HepG2 (cell line): ENCODE measurements at regions not wholly inside any gene's neighbourhood (a gene's known extent, or its start where the extent isn't known, plus 50 kb on each side); places are given as distances from the start of the nearest gene placed in this dataset.

Experiments
- ATAC-seq: fragments of 200-7000 bp; cut with Tn5 transposase; 3 replicates; pipeline ENCODE4 v1.9.1; 2020; ENCODE audit warnings: mild to moderate bottlenecking, moderate library complexity
- BruUV-seq: library from RNA; stranded (reverse); fragments of 400-500 nt; replicated peaks from 2 replicates; lab custom pipeline; 2021; lab: Mats Ljungman, UMichigan
- CTCF ChIA-PET: fragments of 300-600 bp; formaldehyde crosslinking; extraction: SDS; loops from one replicate; lab custom pipeline; 2021; ENCODE audit warnings: low total read pairs, inconsistent platforms, low intra/inter-chr PET ratio; lab: Yijun Ruan, JAX
- POLR2A ChIA-PET: fragments of 350-600 bp; sonication (Branson Sonifier 250); formaldehyde crosslinking; loops from one replicate; lab custom pipeline; 2020; ENCODE audit warnings: antibody characterized with exemption, inconsistent platforms; lab: Yijun Ruan, JAX
- DNase-seq: peaks from one replicate; pipeline ENCODE4 v3.0.0-alpha.2; 2015; ENCODE audit warnings: low spot score
- FAIRE-seq: peaks from 3 replicates; lab custom pipeline; 2011; peaks lifted over from hg19 to GRCh38; lab: Jason Lieb, UNC
- H2AFZ ChIP-seq: one replicate; pipeline ENCODE4 v1.6.1; 2011; ENCODE audit warnings: low read length, inconsistent platforms
- H3K27ac ChIP-seq: fragments of 300-600 bp; 3 replicates; pipeline ENCODE4 v1.8.0; 2011; ENCODE audit warnings: mixed run types, mild to moderate bottlenecking, mixed read lengths, low read length, inconsistent platforms; ENCODE audit not compliant: insufficient read depth; ENCODE audit errors: extremely low read length
- H3K27me3 ChIP-seq, 2 experiments: fragments of 200-600 bp in 1 of 2; 2 replicates in 1 of 2; 3 replicates in 1 of 2; pipeline versions ENCODE4 v1.6.0 to v1.8.0; 2011; ENCODE audit warnings: low read length in 2 of 2, mild to moderate bottlenecking in 2 of 2, moderate library complexity in 2 of 2, inconsistent platforms in 1 of 2; ENCODE audit not compliant: insufficient read depth in 2 of 2, control insufficient read depth in 1 of 2
- H3K36me3 ChIP-seq, 2 experiments: fragments of 200-600 bp in 1 of 2; replicated peaks in 1 of 2; 2 replicates in 1 of 2; 3 replicates in 1 of 2; pipeline versions ENCODE4 v1.5.1 to v1.8.0; 2011; ENCODE audit warnings: low read length in 2 of 2, inconsistent platforms in 1 of 2; ENCODE audit not compliant: insufficient read depth in 2 of 2, control insufficient read depth in 1 of 2
- H3K4me1 ChIP-seq: 2 replicates; pipeline ENCODE4 v1.5.1; 2012; ENCODE audit warnings: low read length, inconsistent platforms; ENCODE audit not compliant: insufficient read depth
- H3K4me2 ChIP-seq: 2 replicates; pipeline ENCODE4 v1.6.0; 2011; ENCODE audit warnings: low read depth, low read length, inconsistent platforms
- H3K4me3 ChIP-seq, 3 experiments: fragments of 200-600 bp in 1 of 3; sonication (generic), shearing (Covaris generic) in 1 of 3; replicated peaks in 1 of 3; 2 replicates each; pipeline ENCODE4 v1.5.1; 2011 to 2016; ENCODE audit warnings: low read length in 3 of 3, inconsistent platforms in 2 of 3, low read depth in 2 of 3, mild to moderate bottlenecking in 2 of 3, control low read depth in 1 of 3, mixed read lengths in 1 of 3; ENCODE audit not compliant: insufficient read depth in 1 of 3
- H3K79me2 ChIP-seq: one replicate; pipeline ENCODE4 v1.6.1; 2011; ENCODE audit warnings: low read length, inconsistent platforms; ENCODE audit not compliant: insufficient read depth
- H3K9ac ChIP-seq: 2 replicates; pipeline ENCODE4 v1.6.0; 2011; ENCODE audit warnings: mild to moderate bottlenecking, low read depth, low read length, inconsistent platforms; ENCODE audit not compliant: insufficient read depth
- H3K9me3 ChIP-seq: 2 replicates; pipeline ENCODE4 v1.5.1; 2012; ENCODE audit warnings: mild to moderate bottlenecking, low read length
- H4K20me1 ChIP-seq: 2 replicates; pipeline ENCODE4 v1.6.0; 2011; ENCODE audit warnings: inconsistent platforms, mild to moderate bottlenecking, low read length, moderate library complexity; ENCODE audit not compliant: insufficient read depth
- BCL6 ChIP-seq: IDR thresholded peaks from 2 replicates; pipeline ENCODE4 v1.6.1; 2016; ENCODE audit warnings: missing genetic modification reagents, missing compliant biosample characterization
- MED8 ChIP-seq: sonication (generic); formaldehyde crosslinking; IDR thresholded peaks from 2 replicates; pipeline ENCODE4 v1.8.1; 2023; ENCODE audit warnings: mild to moderate bottlenecking, missing genetic modification reagents; ENCODE audit not compliant: insufficient replicate concordance
- NKX3-1 ChIP-seq: sonication (generic); formaldehyde crosslinking; IDR thresholded peaks from 2 replicates; pipeline ENCODE4 v1.5.0; 2020; ENCODE audit warnings: missing genetic modification reagents
- PBX2 ChIP-seq: IDR thresholded peaks from 2 replicates; pipeline ENCODE4 v1.6.1; 2016; ENCODE audit warnings: control low read depth
- RARG ChIP-seq: sonication (generic); formaldehyde crosslinking; IDR thresholded peaks from 2 replicates; pipeline ENCODE4 v1.4.0; 2020; ENCODE audit warnings: low read depth, mild to moderate bottlenecking, missing genetic modification reagents
- SMAD1 ChIP-seq: sonication (generic); formaldehyde crosslinking; IDR thresholded peaks from 2 replicates; pipeline ENCODE4 v1.4.0; 2020; ENCODE audit warnings: missing genetic modification reagents, low read depth, mild to moderate bottlenecking, borderline replicate concordance
- ZEB1 ChIP-seq: IDR thresholded peaks from 2 replicates; pipeline ENCODE4 v1.6.1; 2012; ENCODE audit warnings: mild to moderate bottlenecking, low read depth, inconsistent platforms; ENCODE audit not compliant: insufficient replicate concordance
- ZNF235 ChIP-seq: sonication (generic); formaldehyde crosslinking; IDR thresholded peaks from 2 replicates; pipeline ENCODE4 v1.8.1; 2023; ENCODE audit warnings: mild to moderate bottlenecking, missing genetic modification reagents, borderline replicate concordance
- ZNF367 ChIP-seq: sonication (generic); formaldehyde crosslinking; IDR thresholded peaks from 2 replicates; pipeline ENCODE4 v1.4.0; 2020; ENCODE audit warnings: missing genetic modification reagents, borderline replicate concordance
- WGBS: methylation state at CpG from one replicate; pipeline ENCODE4 v1.1.6; 2017; ENCODE audit warnings: low lambda C conversion rate; 5-methylcytosine and 5-hydroxymethylcytosine counted together
- in situ Hi-C: cut with HindIII; loops from 2 replicates; pipeline ENCODE4 v1.10.0; 2017; ENCODE audit warnings: low pct_unique_long_range_greater_than_20kb; ENCODE audit not compliant: extremely low pct_ligation_motif_present
- intact Hi-C: fragments of 100-400 bp; cut with micrococcal nuclease; formaldehyde crosslinking; loops from one replicate; pipeline ENCODE4 v1.10.0; 2022; ENCODE audit not compliant: unreplicated experiment
- TF ChIP-seq, protein P1 (sequence below): sonication (generic); formaldehyde crosslinking; IDR thresholded peaks from 2 replicates; pipeline ENCODE4 v1.5.1; 2020; ENCODE audit warnings: mild to moderate bottlenecking, missing genetic modification reagents, moderate library complexity
- TF ChIP-seq, protein P2 (sequence below): sonication (generic); formaldehyde crosslinking; IDR thresholded peaks from 2 replicates; pipeline ENCODE4 v1.4.0; 2020; ENCODE audit warnings: missing genetic modification reagents
- TF ChIP-seq, protein P3 (sequence below): sonication (generic); formaldehyde crosslinking; IDR thresholded peaks from 2 replicates; pipeline ENCODE4 v1.4.0; 2020; ENCODE audit warnings: missing genetic modification reagents
- TF ChIP-seq, protein P4 (sequence below): IDR thresholded peaks from 2 replicates; pipeline ENCODE4 v1.6.1; 2018; ENCODE audit warnings: missing genetic modification reagents, mild to moderate bottlenecking, missing compliant biosample characterization

GRCh38 chr1:11414926-11415538 is 63.9 kb upstream of the DISP3 start:
- H3K4me3 ChIP-seq = no peak overlapping the region
- in situ Hi-C loops (no loop called here), intact Hi-C loops (no loop called here)
- H3K36me3 ChIP-seq = no peaks in the 10 kb centered on the region
- FAIRE-seq (no peak), DNase-seq (no peak), ATAC-seq (peak; percentile 54; the same call in 2 of the 3 replicates)
- no peak overlapping the region for H3K27ac ChIP-seq
- H4K20me1 ChIP-seq = no peaks in the 10 kb centered on the region
- H2AFZ ChIP-seq = no peak overlapping the region
- no peaks in the 10 kb centered on the region for H3K4me1 ChIP-seq
- peaks cover 2 to 19% of the 10 kb centered on the region in 2 experiments; a peak in 4 of 5 replicates for H3K27me3 ChIP-seq
- no peak overlapping the region for H3K9ac ChIP-seq
- POLR2A ChIA-PET = no interaction called here
- H3K9me3 ChIP-seq = no peaks in the 10 kb centered on the region
- no TSS peak for BruUV-seq
- CTCF ChIA-PET = no interaction called here
- no peak overlapping the region for H3K4me2 ChIP-seq
- no peaks in the 10 kb centered on the region for H3K79me2 ChIP-seq
- WGBS = 28% methylated on average over 11 of the region's 19 CpGs
- no peak for TF ChIP-seq ZNF367 (CRISPR knock-in tag)
- TF ChIP-seq BCL6 (CRISPR knock-in tag) = no peak
- TF ChIP-seq, protein P1, sequence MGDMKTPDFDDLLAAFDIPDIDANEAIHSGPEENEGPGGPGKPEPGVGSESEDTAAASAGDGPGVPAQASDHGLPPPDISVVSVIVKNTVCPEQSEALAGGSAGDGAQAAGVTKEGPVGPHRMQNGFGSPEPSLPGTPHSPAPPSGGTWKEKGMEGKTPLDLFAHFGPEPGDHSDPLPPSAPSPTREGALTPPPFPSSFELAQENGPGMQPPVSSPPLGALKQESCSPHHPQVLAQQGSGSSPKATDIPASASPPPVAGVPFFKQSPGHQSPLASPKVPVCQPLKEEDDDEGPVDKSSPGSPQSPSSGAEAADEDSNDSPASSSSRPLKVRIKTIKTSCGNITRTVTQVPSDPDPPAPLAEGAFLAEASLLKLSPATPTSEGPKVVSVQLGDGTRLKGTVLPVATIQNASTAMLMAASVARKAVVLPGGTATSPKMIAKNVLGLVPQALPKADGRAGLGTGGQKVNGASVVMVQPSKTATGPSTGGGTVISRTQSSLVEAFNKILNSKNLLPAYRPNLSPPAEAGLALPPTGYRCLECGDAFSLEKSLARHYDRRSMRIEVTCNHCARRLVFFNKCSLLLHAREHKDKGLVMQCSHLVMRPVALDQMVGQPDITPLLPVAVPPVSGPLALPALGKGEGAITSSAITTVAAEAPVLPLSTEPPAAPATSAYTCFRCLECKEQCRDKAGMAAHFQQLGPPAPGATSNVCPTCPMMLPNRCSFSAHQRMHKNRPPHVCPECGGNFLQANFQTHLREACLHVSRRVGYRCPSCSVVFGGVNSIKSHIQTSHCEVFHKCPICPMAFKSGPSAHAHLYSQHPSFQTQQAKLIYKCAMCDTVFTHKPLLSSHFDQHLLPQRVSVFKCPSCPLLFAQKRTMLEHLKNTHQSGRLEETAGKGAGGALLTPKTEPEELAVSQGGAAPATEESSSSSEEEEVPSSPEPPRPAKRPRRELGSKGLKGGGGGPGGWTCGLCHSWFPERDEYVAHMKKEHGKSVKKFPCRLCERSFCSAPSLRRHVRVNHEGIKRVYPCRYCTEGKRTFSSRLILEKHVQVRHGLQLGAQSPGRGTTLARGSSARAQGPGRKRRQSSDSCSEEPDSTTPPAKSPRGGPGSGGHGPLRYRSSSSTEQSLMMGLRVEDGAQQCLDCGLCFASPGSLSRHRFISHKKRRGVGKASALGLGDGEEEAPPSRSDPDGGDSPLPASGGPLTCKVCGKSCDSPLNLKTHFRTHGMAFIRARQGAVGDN (CRISPR knock-in tag) = no peak
- no peak for TF ChIP-seq PBX2 (CRISPR knock-in tag)
- TF ChIP-seq, protein P2, sequence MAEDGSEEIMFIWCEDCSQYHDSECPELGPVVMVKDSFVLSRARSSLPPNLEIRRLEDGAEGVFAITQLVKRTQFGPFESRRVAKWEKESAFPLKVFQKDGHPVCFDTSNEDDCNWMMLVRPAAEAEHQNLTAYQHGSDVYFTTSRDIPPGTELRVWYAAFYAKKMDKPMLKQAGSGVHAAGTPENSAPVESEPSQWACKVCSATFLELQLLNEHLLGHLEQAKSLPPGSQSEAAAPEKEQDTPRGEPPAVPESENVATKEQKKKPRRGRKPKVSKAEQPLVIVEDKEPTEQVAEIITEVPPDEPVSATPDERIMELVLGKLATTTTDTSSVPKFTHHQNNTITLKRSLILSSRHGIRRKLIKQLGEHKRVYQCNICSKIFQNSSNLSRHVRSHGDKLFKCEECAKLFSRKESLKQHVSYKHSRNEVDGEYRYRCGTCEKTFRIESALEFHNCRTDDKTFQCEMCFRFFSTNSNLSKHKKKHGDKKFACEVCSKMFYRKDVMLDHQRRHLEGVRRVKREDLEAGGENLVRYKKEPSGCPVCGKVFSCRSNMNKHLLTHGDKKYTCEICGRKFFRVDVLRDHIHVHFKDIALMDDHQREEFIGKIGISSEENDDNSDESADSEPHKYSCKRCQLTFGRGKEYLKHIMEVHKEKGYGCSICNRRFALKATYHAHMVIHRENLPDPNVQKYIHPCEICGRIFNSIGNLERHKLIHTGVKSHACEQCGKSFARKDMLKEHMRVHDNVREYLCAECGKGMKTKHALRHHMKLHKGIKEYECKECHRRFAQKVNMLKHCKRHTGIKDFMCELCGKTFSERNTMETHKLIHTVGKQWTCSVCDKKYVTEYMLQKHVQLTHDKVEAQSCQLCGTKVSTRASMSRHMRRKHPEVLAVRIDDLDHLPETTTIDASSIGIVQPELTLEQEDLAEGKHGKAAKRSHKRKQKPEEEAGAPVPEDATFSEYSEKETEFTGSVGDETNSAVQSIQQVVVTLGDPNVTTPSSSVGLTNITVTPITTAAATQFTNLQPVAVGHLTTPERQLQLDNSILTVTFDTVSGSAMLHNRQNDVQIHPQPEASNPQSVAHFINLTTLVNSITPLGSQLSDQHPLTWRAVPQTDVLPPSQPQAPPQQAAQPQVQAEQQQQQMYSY (CRISPR knock-in tag) = no peak
- TF ChIP-seq, protein P3, sequence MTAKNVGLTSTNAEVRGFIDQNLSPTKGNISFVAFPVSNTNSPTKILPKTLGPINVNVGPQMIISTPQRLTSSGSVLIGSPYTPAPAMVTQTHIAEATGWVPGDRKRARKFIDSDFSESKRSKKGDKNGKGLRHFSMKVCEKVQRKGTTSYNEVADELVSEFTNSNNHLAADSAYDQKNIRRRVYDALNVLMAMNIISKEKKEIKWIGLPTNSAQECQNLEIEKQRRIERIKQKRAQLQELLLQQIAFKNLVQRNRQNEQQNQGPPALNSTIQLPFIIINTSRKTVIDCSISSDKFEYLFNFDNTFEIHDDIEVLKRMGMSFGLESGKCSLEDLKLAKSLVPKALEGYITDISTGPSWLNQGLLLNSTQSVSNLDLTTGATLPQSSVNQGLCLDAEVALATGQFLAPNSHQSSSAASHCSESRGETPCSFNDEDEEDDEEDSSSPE (CRISPR knock-in tag) = no peak
- TF ChIP-seq, protein P4, sequence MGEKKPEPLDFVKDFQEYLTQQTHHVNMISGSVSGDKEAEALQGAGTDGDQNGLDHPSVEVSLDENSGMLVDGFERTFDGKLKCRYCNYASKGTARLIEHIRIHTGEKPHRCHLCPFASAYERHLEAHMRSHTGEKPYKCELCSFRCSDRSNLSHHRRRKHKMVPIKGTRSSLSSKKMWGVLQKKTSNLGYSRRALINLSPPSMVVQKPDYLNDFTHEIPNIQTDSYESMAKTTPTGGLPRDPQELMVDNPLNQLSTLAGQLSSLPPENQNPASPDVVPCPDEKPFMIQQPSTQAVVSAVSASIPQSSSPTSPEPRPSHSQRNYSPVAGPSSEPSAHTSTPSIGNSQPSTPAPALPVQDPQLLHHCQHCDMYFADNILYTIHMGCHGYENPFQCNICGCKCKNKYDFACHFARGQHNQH (CRISPR knock-in tag) = no peak
- no peak for TF ChIP-seq RARG (CRISPR knock-in tag)
- TF ChIP-seq MED8 (CRISPR knock-in tag) = no peak
- TF ChIP-seq NKX3-1 = no peak
- no peak for TF ChIP-seq ZNF235 (CRISPR knock-in tag)
- no peak for TF ChIP-seq SMAD1 (CRISPR knock-in tag)
- TF ChIP-seq ZEB1 = no peak
